Upper lobe of left lung (tissue), 6 donors: ENCODE measurements at regions not wholly inside any gene's neighbourhood (a gene's known extent, or its start where the extent isn't known, plus 50 kb on each side); places are given as distances from the start of the nearest gene placed in this dataset.

ENCODE experiments used
- ATAC-seq, 2 donors: fragments of 200-7000 bp; cut with Tn5 transposase; one replicate each; pipeline ENCODE4 v1.9.1; 2022; ENCODE audit warnings: mild to moderate bottlenecking in 2 of 2, moderate library complexity in 2 of 2; ENCODE audit not compliant: low FRiP score in 2 of 2
- DNase-seq, 2 donors: peaks; one replicate each; pipeline ENCODE4 v3.0.0-alpha.2; 2019 to 2020
- H3K27ac ChIP-seq, 4 donors: fragments of 200-600 bp; sonication (generic); one replicate each; pipeline ENCODE4 v1.5.1; 2016 to 2019
- H3K27me3 ChIP-seq, 4 donors: fragments of 200-600 bp; sonication (generic); one replicate each; pipeline ENCODE4 v1.5.1; 2017 to 2019
- H3K36me3 ChIP-seq, 4 donors: fragments of 200-600 bp; sonication (generic); one replicate each; pipeline ENCODE4 v1.5.1; 2016 to 2019
- H3K4me1 ChIP-seq, 4 donors: fragments of 200-600 bp; sonication (generic); one replicate each; pipeline ENCODE4 v1.5.1; 2018 to 2019
- H3K4me3 ChIP-seq, 4 donors: fragments of 200-600 bp; sonication (generic); one replicate each; pipeline ENCODE4 v1.5.1; 2017 to 2019; ENCODE audit warnings: mild to moderate bottlenecking in 2 of 4, moderate library complexity in 1 of 4
- H3K9me3 ChIP-seq, 4 donors: fragments of 200-600 bp; sonication (generic); one replicate each; pipeline ENCODE4 v1.5.1; 2018 to 2019
- EP300 ChIP-seq, 4 donors: sonication (generic); formaldehyde crosslinking; IDR thresholded peaks; one replicate each; pipeline ENCODE4 v1.5.1; 2017; ENCODE audit warnings: antibody characterized with exemption in 4 of 4, control low read depth in 2 of 4
- POLR2A ChIP-seq, 4 donors: fragments of 450-650 bp; IDR thresholded peaks; one replicate each; pipeline ENCODE4 v1.5.1; 2016 to 2017; ENCODE audit warnings: antibody characterized with exemption in 4 of 4, mild to moderate bottlenecking in 2 of 4
- POLR2AphosphoS5 ChIP-seq, 2 donors: sonication (generic); formaldehyde crosslinking; IDR thresholded peaks; one replicate each; pipeline ENCODE4 v1.5.1; 2017; ENCODE audit warnings: antibody characterized with exemption in 2 of 2
- WGBS, 2 donors: methylation state at CpG; one replicate each; pipeline ENCODE4 v1.1.5; 2017 to 2018; 5-methylcytosine and 5-hydroxymethylcytosine counted together
- TF ChIP-seq, protein P1 (sequence below), 6 experiments: fragments of 450-650 bp in 4 of 6; fragments of 200-600 bp in 2 of 6; sonication (generic) in 2 of 6; IDR thresholded peaks; one replicate each; pipeline ENCODE4 v1.5.1; 2016 to 2019; ENCODE audit warnings: antibody characterized with exemption in 6 of 6
- donor health status: DM: no; HTN: no; CAD: no; lungs with moderate emphysema.
- donor health status: DM: no; HTN: yes; CAD: no; lungs with severe emphysema.

DNA sequence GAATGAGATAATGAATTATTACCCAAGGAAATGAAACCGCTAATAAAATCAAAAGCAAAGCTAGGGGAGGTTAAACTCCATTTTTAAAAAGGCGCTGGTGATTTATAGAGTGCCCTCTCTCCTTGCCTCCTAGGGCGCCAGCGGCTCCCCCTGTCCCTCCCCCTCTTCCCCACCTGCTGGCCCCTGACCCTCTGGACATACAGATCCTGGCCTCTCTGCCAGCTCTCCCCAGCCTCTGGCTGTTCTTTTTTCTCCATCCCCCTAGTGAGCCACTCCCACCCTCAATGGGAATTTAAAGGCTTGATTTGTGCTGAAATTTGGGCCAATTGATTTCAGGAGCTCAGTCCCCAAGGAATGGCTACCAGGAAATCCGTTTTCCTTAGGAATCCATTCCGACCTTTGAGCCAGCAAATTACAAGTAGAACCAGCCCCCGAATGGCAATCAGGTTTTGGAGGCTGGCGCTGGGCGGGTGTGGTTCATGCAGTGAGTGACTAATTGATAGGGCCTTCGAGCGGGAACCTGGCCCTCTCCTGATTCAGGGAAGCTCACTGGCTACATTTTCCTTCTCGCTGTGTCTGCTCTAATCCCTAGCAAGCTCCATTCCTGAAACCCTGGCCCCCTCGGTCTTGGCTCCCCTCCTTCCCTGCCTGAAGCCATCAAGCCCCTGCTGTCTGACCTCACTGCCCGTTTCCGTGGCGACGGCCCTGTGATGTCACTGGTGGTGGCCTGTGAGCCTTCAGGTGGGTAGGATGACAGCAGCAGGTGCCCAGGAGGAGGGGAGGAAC, 141.9 kb upstream of the SDK2 start:
- TF ChIP-seq, protein P1, sequence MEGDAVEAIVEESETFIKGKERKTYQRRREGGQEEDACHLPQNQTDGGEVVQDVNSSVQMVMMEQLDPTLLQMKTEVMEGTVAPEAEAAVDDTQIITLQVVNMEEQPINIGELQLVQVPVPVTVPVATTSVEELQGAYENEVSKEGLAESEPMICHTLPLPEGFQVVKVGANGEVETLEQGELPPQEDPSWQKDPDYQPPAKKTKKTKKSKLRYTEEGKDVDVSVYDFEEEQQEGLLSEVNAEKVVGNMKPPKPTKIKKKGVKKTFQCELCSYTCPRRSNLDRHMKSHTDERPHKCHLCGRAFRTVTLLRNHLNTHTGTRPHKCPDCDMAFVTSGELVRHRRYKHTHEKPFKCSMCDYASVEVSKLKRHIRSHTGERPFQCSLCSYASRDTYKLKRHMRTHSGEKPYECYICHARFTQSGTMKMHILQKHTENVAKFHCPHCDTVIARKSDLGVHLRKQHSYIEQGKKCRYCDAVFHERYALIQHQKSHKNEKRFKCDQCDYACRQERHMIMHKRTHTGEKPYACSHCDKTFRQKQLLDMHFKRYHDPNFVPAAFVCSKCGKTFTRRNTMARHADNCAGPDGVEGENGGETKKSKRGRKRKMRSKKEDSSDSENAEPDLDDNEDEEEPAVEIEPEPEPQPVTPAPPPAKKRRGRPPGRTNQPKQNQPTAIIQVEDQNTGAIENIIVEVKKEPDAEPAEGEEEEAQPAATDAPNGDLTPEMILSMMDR (IDR thresholded peaks at IDR 0.05) = no peak
- no peak for TF ChIP-seq POLR2AphosphoS5 (IDR thresholded peaks at IDR 0.05)
- TF ChIP-seq POLR2A (IDR thresholded peaks at IDR 0.05) = no peak
- no peak for TF ChIP-seq EP300 (IDR thresholded peaks at IDR 0.05)
- Histone ChIP-seq H3K27me3 (no peaks in the 10 kb centered on the region), H3K9me3 (no peaks in the 10 kb centered on the region), H3K4me1 (no peaks in the 10 kb centered on the region), H3K36me3 (no peaks in the 10 kb centered on the region), H3K27ac (no peak overlapping the region), H3K4me3 (no peak overlapping the region)
- ATAC-seq (no peak), DNase-seq (no peak)
- 69 to 74% methylated on average over 17 of the region's 17 CpGs for WGBS, 2 donors

DNA sequence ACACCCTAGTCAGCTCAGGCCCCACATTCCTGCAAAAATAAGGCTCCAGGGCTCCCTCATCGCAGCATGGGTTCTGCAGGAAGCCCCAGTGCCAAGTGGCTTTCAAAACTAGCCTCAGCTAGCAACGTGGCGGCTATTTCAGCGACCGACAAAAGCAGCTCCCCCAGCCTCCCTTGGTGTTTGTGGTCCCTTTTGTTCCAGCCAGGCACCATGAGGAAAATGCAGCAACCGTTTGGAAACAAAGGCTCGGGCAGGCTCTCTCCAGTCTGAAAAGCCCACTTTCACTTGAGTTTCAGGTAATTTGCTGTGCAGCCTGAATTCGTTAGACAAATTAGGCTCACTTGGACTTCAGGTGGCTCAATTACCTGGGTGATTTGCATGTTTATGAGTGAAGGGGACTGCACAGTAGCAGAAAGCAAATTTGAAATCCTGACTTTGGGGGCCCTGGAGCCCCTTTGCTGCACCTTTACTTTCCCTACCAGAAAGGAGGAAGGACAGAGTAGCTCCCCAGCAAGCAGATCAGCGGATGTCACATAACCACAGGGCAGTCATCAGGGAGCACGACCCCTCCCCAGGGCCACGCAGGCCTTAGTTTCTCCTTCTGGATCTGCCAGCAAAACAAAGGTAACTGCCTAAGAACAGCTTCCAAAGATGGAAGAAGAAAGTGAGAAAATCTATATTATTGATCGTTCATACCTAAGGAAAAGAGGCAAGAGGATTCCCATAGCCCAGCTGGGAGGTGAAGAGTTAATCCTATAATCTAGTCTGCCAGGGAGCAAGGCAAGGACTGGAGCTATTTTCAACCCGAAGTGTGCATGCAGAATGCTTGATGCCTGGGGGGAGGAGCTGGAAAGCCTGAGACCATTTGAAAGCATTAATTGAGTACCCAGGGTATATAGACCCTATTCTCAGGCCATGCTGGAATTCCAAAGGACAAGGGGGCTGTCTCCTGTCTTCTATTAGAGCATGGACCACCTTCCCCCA, 143.1 kb upstream of the SDK2 start:
- H3K27ac ChIP-seq = no peak overlapping the region
- no peak for ATAC-seq
- H3K4me3 ChIP-seq = no peak overlapping the region
- H3K27me3 ChIP-seq = no peaks in the 10 kb centered on the region
- no peaks in the 10 kb centered on the region for H3K9me3 ChIP-seq
- no peak for TF ChIP-seq EP300 (IDR thresholded peaks at IDR 0.05)
- TF ChIP-seq, protein P1 (IDR thresholded peaks at IDR 0.05) = no peak
- TF ChIP-seq POLR2AphosphoS5 (IDR thresholded peaks at IDR 0.05) = no peak
- TF ChIP-seq POLR2A (IDR thresholded peaks at IDR 0.05) = no peak
- no peaks in the 10 kb centered on the region for H3K36me3 ChIP-seq
- H3K4me1 ChIP-seq = no peaks in the 10 kb centered on the region
- no peak for DNase-seq
- 55 to 67% methylated on average over 7 to 13 of the region's 13 CpGs for WGBS, 2 donors

DNA sequence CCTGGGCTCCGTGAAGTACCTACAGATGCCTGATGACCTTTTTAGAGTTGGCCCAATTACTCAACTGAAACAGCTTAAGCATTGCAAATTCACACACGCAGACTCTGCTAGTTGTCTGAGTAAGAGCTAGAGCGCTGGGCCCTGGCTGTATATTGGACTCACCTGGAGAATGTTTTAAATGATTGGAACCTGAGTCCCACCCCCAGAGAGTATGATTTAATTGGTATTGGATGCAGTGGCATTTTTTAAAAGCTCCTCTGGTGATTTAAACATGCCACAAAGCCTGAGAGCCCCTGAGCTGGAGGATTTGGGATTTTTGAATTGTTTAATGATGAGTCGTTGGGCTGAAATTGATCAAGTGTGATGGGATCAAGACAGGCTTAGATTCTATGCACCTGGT, 143.9 kb upstream of the SDK2 start:
- Histone ChIP-seq H3K27me3 (no peaks in the 10 kb centered on the region), H3K36me3 (no peaks in the 10 kb centered on the region), H3K4me1 (no peaks in the 10 kb centered on the region), H3K9me3 (no peaks in the 10 kb centered on the region), H3K4me3 (no peak overlapping the region), H3K27ac (no peak overlapping the region)
- ATAC-seq = no peak
- no peak for DNase-seq
- 76 to 84% methylated on average over 4 of the region's 4 CpGs for WGBS, 2 donors
- TF ChIP-seq POLR2A (IDR thresholded peaks at IDR 0.05) (no peak), POLR2AphosphoS5 (IDR thresholded peaks at IDR 0.05) (no peak), EP300 (IDR thresholded peaks at IDR 0.05) (no peak)
- TF ChIP-seq, protein P1 (IDR thresholded peaks at IDR 0.05) = no peak

DNA sequence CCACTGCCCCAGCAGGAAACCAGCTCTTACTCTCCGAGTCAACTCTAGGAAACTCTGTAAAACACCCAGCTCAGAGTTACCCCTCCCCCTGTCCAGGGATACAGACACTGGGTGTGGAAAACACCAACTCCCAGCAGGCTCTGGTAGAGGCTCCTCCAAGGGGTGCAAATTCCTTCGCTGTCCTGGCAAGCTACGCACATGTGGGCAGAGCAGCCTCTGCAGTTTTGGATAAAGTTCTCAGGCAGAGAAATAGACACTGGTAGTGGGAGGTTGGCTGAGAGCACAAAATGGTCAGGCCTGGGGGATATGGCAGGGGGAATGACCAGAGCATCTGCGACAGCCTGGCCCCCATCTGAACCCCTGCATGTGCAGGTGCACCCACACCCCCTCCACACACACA, 146.9 kb upstream of the SDK2 start:
- Histone ChIP-seq H3K27ac (no peak overlapping the region), H3K9me3 (no peaks in the 10 kb centered on the region), H3K4me1 (peaks cover 0 to 8% (median 0%) of the 10 kb centered on the region in 4 donors), H3K36me3 (no peaks in the 10 kb centered on the region), H3K27me3 (no peaks in the 10 kb centered on the region), H3K4me3 (no peak overlapping the region)
- ATAC-seq (no peak), DNase-seq (no peak)
- WGBS, 2 donors = 94 to 95% methylated on average over 3 to 4 of the region's 4 CpGs
- TF ChIP-seq EP300 (IDR thresholded peaks at IDR 0.05) (no peak), POLR2AphosphoS5 (IDR thresholded peaks at IDR 0.05) (no peak), POLR2A (IDR thresholded peaks at IDR 0.05) (no peak)
- TF ChIP-seq, protein P1 (IDR thresholded peaks at IDR 0.05) = no peak
